A673 (cell line): ENCODE measurements at regions not wholly inside any gene's neighbourhood (a gene's known extent, or its start where the extent isn't known, plus 50 kb on each side); places are given as distances from the start of the nearest gene placed in this dataset.

Source experiments
- BruUV-seq: library from RNA; stranded (reverse); fragments of 400-500 nt; replicated peaks from 2 replicates; lab custom pipeline; 2021; lab: Mats Ljungman, UMichigan
- CTCF ChIA-PET: fragments of 300-600 bp; sonication (Branson Sonifier 250); formaldehyde crosslinking; loops from one replicate; lab custom pipeline; 2022; ENCODE audit warnings: antibody characterized with exemption; lab: Charles Lee
- POLR2A ChIA-PET: fragments of 300-600 bp; sonication (Branson Sonifier 250); formaldehyde crosslinking; loops from one replicate; lab custom pipeline; 2022; ENCODE audit warnings: antibody characterized with exemption; ENCODE audit not compliant: low non-redundant PET; lab: Charles Lee
- DNase-seq: peaks from one replicate; pipeline ENCODE4 v3.0.0-alpha.2; 2015; ENCODE audit warnings: low spot score
- H3K27ac ChIP-seq: fragments of 200-600 bp; sonication (generic); 2 replicates; pipeline ENCODE4 v1.5.1; 2016; ENCODE audit warnings: mixed run types, low read depth, mild to moderate bottlenecking, mixed read lengths, antibody characterized with exemption, low read length; ENCODE audit not compliant: poor library complexity, severe bottlenecking
- H3K27me3 ChIP-seq: fragments of 200-600 bp; sonication (generic); replicated peaks from 2 replicates; pipeline ENCODE4 v1.6.1; 2017; ENCODE audit warnings: mixed run types, low read depth, mild to moderate bottlenecking, mixed read lengths, antibody characterized with exemption, low read length; ENCODE audit not compliant: insufficient read depth, poor library complexity
- H3K36me3 ChIP-seq: fragments of 200-600 bp; sonication (generic); 2 replicates; pipeline ENCODE4 v1.6.1; 2016; ENCODE audit warnings: mixed run types, mild to moderate bottlenecking, mixed read lengths, antibody characterized with exemption, low read length; ENCODE audit not compliant: insufficient read depth, poor library complexity, severe bottlenecking
- H3K4me1 ChIP-seq: fragments of 200-600 bp; sonication (generic); 2 replicates; pipeline ENCODE4 v1.6.1; 2017; ENCODE audit warnings: mixed run types, mild to moderate bottlenecking, mixed read lengths, antibody characterized with exemption, low read length; ENCODE audit not compliant: insufficient read depth, poor library complexity, severe bottlenecking
- H3K4me3 ChIP-seq: fragments of 200-600 bp; sonication (generic); 2 replicates; pipeline ENCODE4 v1.5.1; 2016; ENCODE audit warnings: low read depth, mixed run types, mild to moderate bottlenecking, mixed read lengths, low read length; ENCODE audit not compliant: poor library complexity, severe bottlenecking
- H3K9me3 ChIP-seq: fragments of 200-600 bp; sonication (generic); 2 replicates; pipeline ENCODE4 v1.6.1; 2016; ENCODE audit warnings: mixed run types, low read depth, mild to moderate bottlenecking, mixed read lengths, antibody characterized with exemption, low read length; ENCODE audit not compliant: poor library complexity, severe bottlenecking
- EZH2 ChIP-seq: fragments of 200-600 bp; sonication (generic); IDR thresholded peaks from 2 replicates; pipeline ENCODE4 v1.6.1; 2017; ENCODE audit warnings: borderline replicate concordance, low read depth, mild to moderate bottlenecking, mixed read lengths, antibody characterized with exemption, low read length; ENCODE audit not compliant: poor library complexity, severe bottlenecking
- intact Hi-C: fragments of 100-400 bp; cut with micrococcal nuclease; formaldehyde crosslinking; loops from one replicate; pipeline ENCODE4 v1.10.0; 2022; ENCODE audit not compliant: unreplicated experiment
- TF ChIP-seq, protein P1 (sequence below): fragments of 300-800, 200-600 bp; sonication (generic); conservative IDR thresholded peaks from 2 replicates; pipeline ENCODE4 v1.5.1; 2017; ENCODE audit warnings: low read depth, mild to moderate bottlenecking, antibody characterized with exemption, low read length, moderate library complexity, mixed read lengths

DNA sequence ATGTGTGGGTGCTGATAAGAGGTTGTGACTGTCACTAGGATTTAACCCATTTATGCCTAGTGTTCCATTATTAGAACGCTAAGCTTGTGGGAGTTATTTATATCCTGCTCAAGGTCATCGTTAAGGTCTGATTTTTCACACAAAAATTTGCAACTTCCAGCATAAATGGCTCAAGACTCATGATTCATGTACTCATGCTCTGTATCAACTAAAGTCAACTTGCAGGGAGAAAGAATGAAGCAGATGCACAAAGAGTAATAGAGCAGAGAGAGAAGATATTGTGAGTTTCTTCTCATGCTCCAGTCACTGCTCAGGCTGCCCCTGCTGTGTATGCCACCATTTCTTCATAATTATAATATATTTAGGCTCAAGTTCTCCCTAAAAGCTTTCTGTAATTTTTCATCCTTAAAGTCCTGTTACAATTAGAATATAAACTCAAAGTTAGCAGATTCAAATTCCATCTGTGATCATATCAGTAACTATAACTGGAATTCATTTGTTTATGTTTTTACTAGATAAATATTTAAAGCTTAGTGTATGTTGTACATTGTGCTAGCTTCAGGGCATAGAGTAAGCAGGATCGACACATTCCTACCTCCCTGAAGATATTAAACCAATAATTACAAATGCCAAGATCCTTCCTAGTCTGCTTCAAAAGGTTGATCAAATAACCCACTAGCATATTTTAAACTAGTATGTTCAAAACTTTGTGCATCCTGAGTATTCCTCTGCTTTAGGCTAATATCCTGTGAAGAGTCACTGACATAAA lies 136.7 kb downstream of the NUDT12 start:
- BruUV-seq = no TSS peak
- POLR2A ChIA-PET = no interaction called here
- CTCF ChIA-PET = no interaction called here
- Histone ChIP-seq H3K27me3 (no peaks in the 10 kb centered on the region), H3K9me3 (no peaks in the 10 kb centered on the region), H3K27ac (no peak overlapping the region), H3K4me3 (no peak overlapping the region), H3K4me1 (peaks cover 6% of the 10 kb centered on the region), H3K36me3 (no peaks in the 10 kb centered on the region)
- intact Hi-C loops = no loop called here
- TF ChIP-seq, protein P1, sequence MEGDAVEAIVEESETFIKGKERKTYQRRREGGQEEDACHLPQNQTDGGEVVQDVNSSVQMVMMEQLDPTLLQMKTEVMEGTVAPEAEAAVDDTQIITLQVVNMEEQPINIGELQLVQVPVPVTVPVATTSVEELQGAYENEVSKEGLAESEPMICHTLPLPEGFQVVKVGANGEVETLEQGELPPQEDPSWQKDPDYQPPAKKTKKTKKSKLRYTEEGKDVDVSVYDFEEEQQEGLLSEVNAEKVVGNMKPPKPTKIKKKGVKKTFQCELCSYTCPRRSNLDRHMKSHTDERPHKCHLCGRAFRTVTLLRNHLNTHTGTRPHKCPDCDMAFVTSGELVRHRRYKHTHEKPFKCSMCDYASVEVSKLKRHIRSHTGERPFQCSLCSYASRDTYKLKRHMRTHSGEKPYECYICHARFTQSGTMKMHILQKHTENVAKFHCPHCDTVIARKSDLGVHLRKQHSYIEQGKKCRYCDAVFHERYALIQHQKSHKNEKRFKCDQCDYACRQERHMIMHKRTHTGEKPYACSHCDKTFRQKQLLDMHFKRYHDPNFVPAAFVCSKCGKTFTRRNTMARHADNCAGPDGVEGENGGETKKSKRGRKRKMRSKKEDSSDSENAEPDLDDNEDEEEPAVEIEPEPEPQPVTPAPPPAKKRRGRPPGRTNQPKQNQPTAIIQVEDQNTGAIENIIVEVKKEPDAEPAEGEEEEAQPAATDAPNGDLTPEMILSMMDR = no peak
- no peak for TF ChIP-seq EZH2
- DNase-seq = no peak

DNA sequence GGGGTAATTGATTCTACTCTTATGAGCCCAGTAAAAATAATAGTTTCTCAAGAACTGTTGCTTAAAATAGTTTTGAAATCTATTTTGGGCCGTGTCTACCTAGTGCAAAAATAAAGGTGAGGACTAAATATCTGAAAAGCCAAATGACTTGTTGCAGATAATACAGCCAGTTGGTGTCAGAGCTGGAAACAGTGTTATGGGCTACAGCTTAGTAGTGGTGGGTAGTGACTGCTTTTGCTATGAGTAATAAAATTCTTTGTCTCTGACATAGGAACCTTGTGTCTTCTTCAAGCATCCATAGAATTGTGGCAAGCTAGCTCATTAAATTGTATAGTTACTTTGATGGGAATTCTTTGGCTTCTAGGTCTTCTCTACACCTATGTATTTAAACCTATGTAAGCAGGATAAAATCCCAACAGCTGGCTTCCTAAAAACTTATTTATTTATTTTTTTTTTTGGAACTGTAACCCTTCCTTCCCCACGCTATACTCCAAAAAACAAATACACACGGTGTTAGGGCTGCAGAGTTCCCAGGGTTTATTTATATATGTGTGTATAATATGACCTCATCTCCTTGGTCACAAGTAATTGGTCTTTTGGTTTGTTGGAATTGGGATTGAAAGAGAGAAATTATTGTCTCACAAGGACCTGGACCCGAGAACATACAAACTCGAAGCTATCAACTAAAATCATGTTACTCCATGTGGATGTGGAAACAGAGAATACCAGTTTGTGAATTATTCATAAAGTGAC lies 138.0 kb downstream of the NUDT12 start:
- ChIA-PET POLR2A (interaction anchor here (0.7 kb wide), 1 partner anchor 506 kb away, joined by 4 read pairs; no protein-coding TSS in a partner anchor), CTCF (no interaction called here)
- intact Hi-C loops = no loop called here
- TF ChIP-seq, protein P1 = no peak
- no peak for TF ChIP-seq EZH2
- Histone ChIP-seq H3K9me3 (no peaks in the 10 kb centered on the region), H3K4me3 (no peak overlapping the region), H3K27me3 (no peaks in the 10 kb centered on the region), H3K27ac (no peak overlapping the region), H3K36me3 (no peaks in the 10 kb centered on the region), H3K4me1 (peaks cover 6% of the 10 kb centered on the region)
- BruUV-seq = no TSS peak
- no peak for DNase-seq

DNA sequence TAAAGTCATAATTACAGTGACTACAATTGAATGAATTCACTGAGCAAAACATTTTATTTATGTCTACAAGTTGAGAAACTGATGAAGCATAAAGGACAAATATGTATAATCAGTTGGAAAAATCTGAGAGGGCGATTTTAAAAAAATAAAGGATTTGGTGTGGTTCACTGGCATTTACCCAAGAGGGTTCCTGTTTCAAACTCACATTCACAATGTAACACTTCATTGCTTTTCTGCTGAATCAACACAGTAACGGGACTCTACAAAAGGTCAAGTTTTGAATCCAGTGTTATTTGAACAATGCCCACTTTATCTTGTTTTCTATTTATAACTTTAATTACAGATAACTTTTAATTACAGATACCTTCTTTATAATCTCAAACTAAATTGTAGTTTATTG lies 138.6 kb downstream of the NUDT12 start:
- no peak overlapping the region for H3K4me3 ChIP-seq
- ChIA-PET POLR2A (interaction anchor here (0.7 kb wide), 1 partner anchor 505 kb away, joined by 4 read pairs; no protein-coding TSS in a partner anchor), CTCF (no interaction called here)
- no peak overlapping the region for H3K27ac ChIP-seq
- H3K9me3 ChIP-seq = no peaks in the 10 kb centered on the region
- peaks cover 6% of the 10 kb centered on the region for H3K4me1 ChIP-seq
- intact Hi-C loops = no loop called here
- no TSS peak for BruUV-seq
- TF ChIP-seq, protein P1 = no peak
- no peak for TF ChIP-seq EZH2
- peaks cover 3% of the 10 kb centered on the region for H3K27me3 ChIP-seq
- DNase-seq = no peak
- H3K36me3 ChIP-seq = no peaks in the 10 kb centered on the region
